Gastrocnemius medialis (tissue), 4 donors: ENCODE measurements at regions not wholly inside any gene's neighbourhood (a gene's known extent, or its start where the extent isn't known, plus 50 kb on each side); places are given as distances from the start of the nearest gene placed in this dataset.

Source experiments
- ATAC-seq, 2 donors: fragments of 150-250 bp; one replicate each; pipeline ENCODE4 v1.9.1; 2016
- DNase-seq, 2 donors: peaks; one replicate each; pipeline ENCODE4 v3.0.0-alpha.2; 2019
- H3K27ac ChIP-seq, 4 donors: fragments of 200-600 bp; sonication (generic); 1 replicate in 1 of 4; 2 replicates in 3 of 4; pipeline ENCODE4 v1.5.1; 2016 to 2018; ENCODE audit warnings: mild to moderate bottlenecking in 2 of 4, moderate library complexity in 1 of 4
- H3K27me3 ChIP-seq, 3 donors: fragments of 200-600 bp; sonication (generic) in 2 of 3; 1 replicate in 1 of 3; 2 replicates in 2 of 3; pipeline versions ENCODE4 v1.5.1 to v1.6.0; 2016 to 2019; ENCODE audit warnings: mild to moderate bottlenecking in 1 of 3, moderate library complexity in 1 of 3
- H3K36me3 ChIP-seq, 2 donors: fragments of 200-600 bp; sonication (generic) in 1 of 2; one replicate each; pipeline ENCODE4 v1.5.1; 2017 to 2018
- H3K4me1 ChIP-seq, 2 donors: fragments of 200-600 bp; sonication (generic) in 1 of 2; one replicate each; pipeline ENCODE4 v1.5.1; 2016 to 2017; ENCODE audit warnings: mild to moderate bottlenecking in 2 of 2
- H3K4me3 ChIP-seq, 4 donors: fragments of 200-600 bp; sonication (generic) in 3 of 4; 1 replicate in 1 of 4; 2 replicates in 3 of 4; pipeline ENCODE4 v1.5.1; 2016 to 2019; ENCODE audit warnings: mild to moderate bottlenecking in 2 of 4
- H3K9me3 ChIP-seq, 3 donors: fragments of 200-600 bp; sonication (generic) in 2 of 3; 1 replicate in 1 of 3; 2 replicates in 2 of 3; pipeline ENCODE4 v1.5.1; 2016 to 2019
- CTCF ChIP-seq, 5 experiments: fragments of 450-650 bp in 3 of 5; fragments of 200-600 bp in 2 of 5; sonication (generic) in 2 of 5; IDR thresholded peaks in 4 of 5; conservative IDR thresholded peaks in 1 of 5; 1 replicate in 4 of 5; 2 replicates in 1 of 5; pipeline ENCODE4 v1.5.1; 2016 to 2019; ENCODE audit warnings: antibody characterized with exemption in 5 of 5, mild to moderate bottlenecking in 3 of 5, moderate library complexity in 3 of 5
- POLR2A ChIP-seq, 2 donors: fragments of 450-650 bp; IDR thresholded peaks; one replicate each; pipeline ENCODE4 v1.6.1; 2017; ENCODE audit warnings: antibody characterized with exemption in 2 of 2, mild to moderate bottlenecking in 2 of 2, moderate library complexity in 2 of 2
- in situ Hi-C, 4 donors: fragments of 200-750 bp; cut with MboI; loops; one replicate each; pipeline versions ENCODE4 v1.15.0 to v1.8.0; 2017; ENCODE audit warnings: low sequenced_read_pairs in 4 of 4
- intact Hi-C: fragments of 100-400 bp; cut with DNase I; formaldehyde crosslinking; loops from one replicate; pipeline ENCODE4 v1.15.1; 2023; ENCODE audit warnings: low total_unique reads

GRCh38 chr7:47651355-47652317 lies 69.7 kb upstream of the TNS3 start:
- intact Hi-C loops (no loop called here), in situ Hi-C loops (no loop called here)
- Histone ChIP-seq H3K27ac (no peak overlapping the region), H3K4me3 (no peak overlapping the region), H3K36me3 (no peaks in the 10 kb centered on the region), H3K9me3 (no peaks in the 10 kb centered on the region), H3K4me1 (no peaks in the 10 kb centered on the region), H3K27me3 (no peaks in the 10 kb centered on the region)
- DNase-seq (no peak), ATAC-seq (no peak)
- no peak for TF ChIP-seq CTCF (IDR thresholded peaks at IDR 0.05 in 4 of 5, conservative IDR thresholded peaks at IDR 0.05 in 1 of 5)
- no peak for TF ChIP-seq POLR2A (IDR thresholded peaks at IDR 0.05)

- no peak for DNase-seq
- Histone ChIP-seq H3K9me3 (no peaks in the 10 kb centered on the region), H3K4me3 (no peak overlapping the region), H3K27me3 (no peaks in the 10 kb centered on the region), H3K4me1 (no peaks in the 10 kb centered on the region), H3K27ac (no peak overlapping the region), H3K36me3 (no peaks in the 10 kb centered on the region)
- no peak for TF ChIP-seq CTCF (IDR thresholded peaks at IDR 0.05 in 4 of 5, conservative IDR thresholded peaks at IDR 0.05 in 1 of 5)
- TF ChIP-seq POLR2A (IDR thresholded peaks at IDR 0.05) = no peak
- no peak for ATAC-seq
- in situ Hi-C loops (no loop called here), intact Hi-C loops (no loop called here)
Observed at GRCh38 chr7:47649919-47650318, 68.0 kb upstream of the TNS3 start.

GRCh38 chr7:47648275-47648925 lies 66.5 kb upstream of the TNS3 start:
- ATAC-seq = peak in 1 of 2 donors; percentile 50
- TF ChIP-seq CTCF (IDR thresholded peaks at IDR 0.05 in 4 of 5, conservative IDR thresholded peaks at IDR 0.05 in 1 of 5) (no peak), POLR2A (IDR thresholded peaks at IDR 0.05) (no peak)
- no peaks in the 10 kb centered on the region for H3K36me3 ChIP-seq
- peak overlapping the region in 1 of 4 donors; percentile 8 for H3K27ac ChIP-seq
- no peaks in the 10 kb centered on the region for H3K9me3 ChIP-seq
- H3K4me1 ChIP-seq = no peaks in the 10 kb centered on the region
- no peak overlapping the region for H3K4me3 ChIP-seq
- intact Hi-C loops (no loop called here), in situ Hi-C loops (no loop called here)
- no peaks in the 10 kb centered on the region for H3K27me3 ChIP-seq
- no peak for DNase-seq

- H3K4me3 ChIP-seq = no peak overlapping the region
- no peaks in the 10 kb centered on the region for H3K27me3 ChIP-seq
- no peaks in the 10 kb centered on the region for H3K36me3 ChIP-seq
- no peak overlapping the region for H3K27ac ChIP-seq
- DNase-seq (no peak), ATAC-seq (no peak)
- in situ Hi-C loops = no loop called here
- no peak for TF ChIP-seq CTCF (IDR thresholded peaks at IDR 0.05 in 4 of 5, conservative IDR thresholded peaks at IDR 0.05 in 1 of 5)
- TF ChIP-seq POLR2A (IDR thresholded peaks at IDR 0.05) = no peak
- no peaks in the 10 kb centered on the region for H3K4me1 ChIP-seq
- intact Hi-C loops = no loop called here
- no peaks in the 10 kb centered on the region for H3K9me3 ChIP-seq
Observed at GRCh38 chr7:47647918-47648250, 66.0 kb upstream of the TNS3 start.
